ENCODE measurements at regions not wholly inside any gene's neighbourhood (a gene's known extent, or its start where the extent isn't known, plus 50 kb on each side); places are given as distances from the start of the nearest gene placed in this dataset.
A peak's percentile ranks its signal among the peaks of the same experiment; 100 is the strongest.
"Not testable (repeated sequence)": the region's sequence is repeated elsewhere in the genome, so short reads cannot be mapped to it uniquely, and the experiment has no call there.

DNA sequence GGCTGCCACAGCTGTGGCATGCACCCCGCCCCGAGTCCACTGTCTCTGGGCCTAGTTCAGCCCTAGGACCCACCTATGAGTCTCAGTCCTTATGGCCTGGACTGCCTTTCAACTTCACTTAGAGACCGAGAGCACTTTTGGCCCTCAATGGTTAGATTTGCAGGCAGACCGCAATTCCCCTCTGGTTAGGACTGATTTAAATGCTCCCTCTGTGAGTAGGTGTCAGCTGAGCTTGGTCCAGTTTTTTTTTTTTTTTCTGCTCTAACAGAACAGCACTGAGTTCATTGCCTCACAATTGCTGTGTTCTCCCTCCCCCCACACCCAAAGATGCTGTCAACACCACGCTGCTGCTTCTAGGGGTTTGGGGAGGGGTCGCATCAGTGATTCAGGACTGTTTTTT lies 143.2 kb downstream of the BMP15 start:
- Histone ChIP-seq H3K36me3 (no peaks in the 10 kb centered on the region), H3K27me3 (no peaks in the 10 kb centered on the region), H3K4me1 (no peaks in the 10 kb centered on the region), H3K4me3 (no peak overlapping the region), H3K9me3 (replicated peaks) (no peaks in the 10 kb centered on the region), H3K27ac (no peak overlapping the region)
- DNase-seq: no peak

DNA sequence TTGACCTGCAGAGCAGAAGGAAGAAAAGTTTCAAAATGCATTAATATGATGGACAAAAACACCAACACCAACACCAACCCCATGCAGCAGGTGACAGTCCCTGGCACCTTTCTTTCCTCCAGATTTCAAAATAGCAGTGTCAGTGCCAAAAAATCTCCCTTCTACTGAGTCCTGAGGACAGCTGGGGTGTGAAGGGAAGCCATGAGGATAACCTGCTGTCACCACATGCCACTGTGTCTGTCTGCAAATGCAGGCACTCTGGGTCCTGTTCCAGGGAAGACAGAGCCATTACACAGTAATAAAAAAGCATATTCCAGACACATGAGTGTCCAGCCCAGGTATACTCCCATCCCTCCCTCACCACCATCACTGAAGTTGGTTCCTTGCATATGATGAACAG lies 187.5 kb downstream of the BMP15 start:
- Histone ChIP-seq H3K27me3 (no peaks in the 10 kb centered on the region), H3K27ac (no peak overlapping the region), H3K4me3 (no peak overlapping the region), H3K9me3 (replicated peaks) (no peaks in the 10 kb centered on the region), H3K4me1 (no peaks in the 10 kb centered on the region), H3K36me3 (no peaks in the 10 kb centered on the region)
- DNase-seq: no peak

DNA sequence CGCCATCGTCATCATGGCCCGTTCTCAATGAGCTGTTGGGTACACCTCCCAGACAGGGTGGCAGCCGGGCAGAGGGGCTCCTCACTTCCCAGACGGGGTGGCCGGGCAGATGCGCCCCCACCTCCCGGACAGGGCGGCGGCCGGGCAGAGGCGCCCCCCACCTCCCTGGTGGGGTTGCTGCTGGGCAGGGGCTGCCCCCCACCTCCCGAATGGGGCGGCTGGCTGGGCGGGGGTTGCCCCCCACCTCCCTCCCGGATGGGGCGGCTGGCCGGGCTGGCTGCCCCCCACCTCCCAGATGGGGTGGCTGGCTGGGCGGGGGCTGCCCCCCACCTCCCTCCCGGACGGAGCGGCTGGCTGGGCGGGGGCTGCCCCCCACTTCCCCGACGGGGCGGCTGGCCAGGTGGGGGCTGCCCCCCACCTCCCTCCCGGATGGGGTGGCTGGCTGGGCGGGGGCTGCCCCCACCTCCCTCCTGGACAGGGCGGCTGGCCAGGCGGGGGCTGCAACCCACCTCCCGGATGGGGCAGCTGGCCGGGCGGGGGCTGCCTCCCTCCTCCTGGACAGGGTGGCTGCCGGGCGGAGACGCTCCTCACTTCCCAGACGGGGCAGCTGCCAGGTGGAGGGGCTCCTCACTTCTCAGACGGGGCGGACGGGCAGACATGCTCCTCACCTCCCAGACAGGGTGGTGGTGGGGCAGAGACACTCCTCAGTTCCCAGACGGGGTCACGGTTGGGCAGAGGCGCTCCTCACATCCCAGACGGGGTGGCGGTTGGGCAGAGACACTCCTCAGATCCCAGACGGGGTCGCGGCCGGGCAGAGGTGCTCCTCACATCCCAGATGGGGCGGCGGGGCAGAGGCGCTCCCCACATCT lies 208.8 kb downstream of the BMP15 start:
- DNase-seq; H3K36me3 ChIP-seq; H3K4me3 ChIP-seq; H3K4me1 ChIP-seq; H3K27me3 ChIP-seq; H3K27ac ChIP-seq; H3K9me3 ChIP-seq (replicated peaks): not testable (repeated sequence)

DNA sequence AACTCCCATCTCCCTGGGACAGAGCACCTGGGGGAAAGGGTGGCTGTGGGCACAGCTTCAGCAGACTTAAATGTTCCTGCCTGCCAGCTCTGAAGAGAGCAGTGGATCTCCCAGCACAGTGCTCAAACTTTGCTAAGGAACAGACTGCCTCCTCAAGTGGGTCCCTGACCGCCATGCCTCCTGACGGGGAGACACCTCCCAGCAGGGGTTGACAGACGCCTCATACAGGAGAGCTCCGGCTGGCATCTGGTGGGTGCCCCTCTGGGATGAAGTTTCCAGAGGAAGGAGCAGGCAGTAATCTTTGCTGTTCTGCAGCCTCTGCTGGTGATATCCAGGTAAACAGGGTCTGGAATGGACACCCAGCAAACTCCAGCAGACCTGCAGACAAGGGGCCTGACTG lies 206.9 kb upstream of the NUDT10 start:
- DNase-seq; H3K27me3 ChIP-seq; H3K36me3 ChIP-seq; H3K27ac ChIP-seq; H3K9me3 ChIP-seq (replicated peaks); H3K4me1 ChIP-seq; H3K4me3 ChIP-seq: not testable (repeated sequence)

DNA sequence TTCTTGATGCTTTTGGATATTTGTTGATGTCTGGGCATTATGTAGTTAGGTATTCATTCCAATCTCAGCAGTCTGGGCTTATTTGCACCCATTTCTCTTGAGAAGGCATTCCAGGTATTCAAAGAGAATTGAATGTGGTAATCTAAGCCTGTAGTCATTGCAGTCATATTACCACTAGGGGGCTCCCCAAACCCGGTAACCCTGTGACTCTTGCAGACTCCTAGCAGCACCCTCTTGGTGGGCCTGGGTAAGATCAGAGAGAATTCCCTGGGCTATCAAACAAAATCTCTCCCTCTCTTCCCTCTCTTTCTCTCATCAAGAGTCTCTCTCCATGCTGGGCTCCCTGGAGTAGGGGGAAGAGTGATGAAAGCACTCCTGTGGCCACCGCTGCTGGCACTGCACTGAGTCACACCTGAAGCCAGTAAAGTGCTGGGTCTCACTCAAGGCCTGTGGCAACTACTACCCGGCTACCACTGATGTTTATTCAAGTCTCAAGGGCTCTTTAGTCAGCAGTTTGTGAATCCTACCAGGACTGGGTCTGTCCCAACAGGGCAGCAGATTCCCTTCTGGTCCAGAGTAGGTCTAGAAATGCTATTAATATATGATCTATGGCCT lies 187.7 kb upstream of the NUDT10 start:
- H3K27ac ChIP-seq: no peak overlapping the region
- H3K4me3 ChIP-seq: no peak overlapping the region
- H3K27me3 ChIP-seq: no peaks in the 10 kb centered on the region
- DNase-seq: peak; percentile 28 to 62
- no peaks in the 10 kb centered on the region for H3K4me1 ChIP-seq
- H3K36me3 ChIP-seq: no peaks in the 10 kb centered on the region
- H3K9me3 ChIP-seq (replicated peaks): no peaks in the 10 kb centered on the region

DNA sequence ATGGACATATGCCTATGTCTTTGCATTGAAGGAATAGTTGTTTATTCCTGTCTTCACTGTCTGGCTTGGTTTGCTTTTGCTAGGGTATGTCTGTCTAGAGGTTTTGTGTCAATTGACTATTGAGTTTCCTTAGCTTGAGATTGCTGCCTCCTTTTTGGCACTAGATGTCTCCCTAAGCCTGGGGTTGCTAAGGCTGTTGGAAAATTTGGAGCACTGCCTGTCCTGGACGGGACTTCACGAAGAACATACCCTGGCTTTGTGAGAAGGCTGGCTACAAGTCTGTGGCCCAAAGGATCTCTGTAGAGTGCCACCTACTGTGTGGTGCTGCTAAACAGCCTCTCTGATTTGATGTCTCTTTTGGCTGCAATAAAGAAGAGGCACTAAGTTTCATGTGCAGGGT lies 183.8 kb upstream of the NUDT10 start:
- H3K27ac ChIP-seq: no peak overlapping the region
- no peak overlapping the region for H3K4me3 ChIP-seq
- no peaks in the 10 kb centered on the region for H3K4me1 ChIP-seq
- no peaks in the 10 kb centered on the region for H3K27me3 ChIP-seq
- H3K36me3 ChIP-seq: no peaks in the 10 kb centered on the region
- DNase-seq: peak in 1 of 2 experiments; percentile 4
- H3K9me3 ChIP-seq (replicated peaks): no peaks in the 10 kb centered on the region

DNA sequence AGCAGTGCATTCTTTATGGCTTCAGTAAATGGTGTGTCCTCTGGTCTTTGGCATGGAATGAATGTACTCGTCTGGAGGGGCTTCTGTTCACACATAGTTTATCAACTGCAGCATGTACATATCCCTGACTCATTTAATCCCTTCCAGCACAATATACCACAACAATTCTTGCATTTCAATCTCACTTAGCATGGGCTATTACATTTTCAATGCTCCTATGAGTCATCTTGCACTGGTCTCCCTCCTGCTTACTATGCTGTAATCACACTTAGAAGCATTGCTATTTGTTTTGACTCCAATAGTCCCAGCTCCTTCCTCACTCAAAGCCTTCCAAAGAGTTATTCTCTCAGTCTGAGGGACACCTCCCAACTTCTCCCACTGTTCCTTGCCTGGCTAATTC lies 180.9 kb upstream of the NUDT10 start:
- H3K27me3 ChIP-seq: no peaks in the 10 kb centered on the region
- no peaks in the 10 kb centered on the region for H3K9me3 ChIP-seq (replicated peaks)
- H3K36me3 ChIP-seq: no peaks in the 10 kb centered on the region
- no peak overlapping the region for H3K4me3 ChIP-seq
- DNase-seq: no peak
- no peaks in the 10 kb centered on the region for H3K4me1 ChIP-seq
- no peak overlapping the region for H3K27ac ChIP-seq

DNA sequence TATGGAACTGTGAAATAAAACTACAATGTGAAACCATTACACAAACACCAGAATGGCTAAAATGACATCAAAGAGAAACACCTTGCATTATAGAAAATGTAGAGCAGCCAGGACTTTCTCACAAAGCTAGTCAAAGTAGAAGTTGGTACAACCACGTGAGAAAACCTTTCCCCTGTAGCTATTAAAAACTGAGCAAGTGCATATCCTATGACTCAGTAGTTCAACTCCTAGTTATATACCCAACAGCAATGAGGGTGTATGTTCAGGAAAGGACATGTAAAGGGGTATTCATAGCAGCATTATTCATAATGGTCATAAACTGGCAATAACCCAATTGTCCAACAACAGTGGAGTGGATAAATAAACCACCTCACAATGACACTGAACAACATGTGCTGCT lies 177.5 kb upstream of the NUDT10 start:
- no peak overlapping the region for H3K4me3 ChIP-seq
- no peak for DNase-seq
- no peaks in the 10 kb centered on the region for H3K27me3 ChIP-seq
- H3K36me3 ChIP-seq: no peaks in the 10 kb centered on the region
- no peaks in the 10 kb centered on the region for H3K4me1 ChIP-seq
- no peak overlapping the region for H3K27ac ChIP-seq
- H3K9me3 ChIP-seq (replicated peaks): no peaks in the 10 kb centered on the region

DNA sequence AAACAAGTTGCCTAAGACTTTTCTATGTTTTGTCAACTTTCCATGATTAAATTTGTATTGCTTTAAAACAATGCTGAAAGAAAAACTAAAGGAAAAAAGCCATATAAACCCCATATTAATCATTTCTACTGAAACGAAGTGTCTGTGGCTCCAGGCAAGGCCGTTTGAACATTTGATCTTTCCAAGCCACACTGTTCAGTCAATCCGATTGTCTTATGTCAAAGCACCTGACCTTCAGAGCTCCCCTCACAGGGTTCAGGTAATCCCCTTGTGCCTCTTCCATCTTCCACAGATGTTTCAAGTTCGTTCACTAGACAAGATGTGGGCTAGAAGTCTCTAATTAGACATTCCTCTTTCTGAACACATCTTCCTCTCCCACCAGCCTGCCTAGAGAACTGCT lies 177.1 kb upstream of the NUDT10 start:
- no peaks in the 10 kb centered on the region for H3K36me3 ChIP-seq
- H3K27ac ChIP-seq: no peak overlapping the region
- H3K27me3 ChIP-seq: no peaks in the 10 kb centered on the region
- no peak overlapping the region for H3K4me3 ChIP-seq
- no peaks in the 10 kb centered on the region for H3K9me3 ChIP-seq (replicated peaks)
- no peaks in the 10 kb centered on the region for H3K4me1 ChIP-seq
- DNase-seq: no peak

DNA sequence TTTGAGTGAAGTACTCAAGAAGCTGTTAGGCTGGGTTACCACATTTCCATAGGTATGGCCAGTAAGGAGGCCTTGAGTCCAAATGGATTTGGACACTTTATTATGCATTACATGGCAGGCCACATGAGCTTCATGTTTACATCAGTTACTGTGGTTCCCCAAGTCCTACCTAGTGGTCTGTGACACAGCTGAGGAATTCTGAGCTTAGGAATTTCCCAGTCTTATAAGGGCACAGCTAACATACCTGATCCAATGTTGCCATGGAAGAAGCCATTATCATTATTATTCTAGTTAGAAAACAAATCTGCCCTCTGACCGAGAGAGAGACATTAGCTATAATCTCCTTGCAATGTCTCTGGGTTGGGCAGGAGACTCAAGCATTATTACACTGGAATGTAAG lies 174.4 kb upstream of the NUDT10 start:
- no peaks in the 10 kb centered on the region for H3K9me3 ChIP-seq (replicated peaks)
- no peak overlapping the region for H3K4me3 ChIP-seq
- H3K36me3 ChIP-seq: no peaks in the 10 kb centered on the region
- no peak for DNase-seq
- no peaks in the 10 kb centered on the region for H3K4me1 ChIP-seq
- no peaks in the 10 kb centered on the region for H3K27me3 ChIP-seq
- H3K27ac ChIP-seq: no peak overlapping the region

DNA sequence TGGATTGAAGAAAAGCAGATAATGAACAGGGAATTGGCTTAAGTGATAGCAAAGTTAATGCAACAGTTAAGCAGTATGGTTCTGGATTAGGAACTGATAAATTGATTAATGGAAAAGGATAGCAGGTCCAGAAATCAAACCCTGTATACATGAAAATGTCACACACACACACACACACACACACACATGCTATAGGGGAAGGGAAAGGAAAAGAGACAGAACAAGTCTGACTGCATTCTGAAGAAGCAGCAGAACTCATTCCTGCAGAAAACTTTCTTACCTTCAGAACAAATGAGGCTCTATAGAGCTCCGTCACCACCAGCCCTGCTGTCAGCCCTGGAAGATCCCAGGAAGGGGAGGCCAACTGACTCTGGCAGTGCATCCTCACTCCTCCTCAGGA lies 173.2 kb upstream of the NUDT10 start:
- DNase-seq; H3K9me3 ChIP-seq (replicated peaks); H3K27me3 ChIP-seq; H3K36me3 ChIP-seq; H3K4me1 ChIP-seq; H3K4me3 ChIP-seq; H3K27ac ChIP-seq: not testable (repeated sequence)

DNA sequence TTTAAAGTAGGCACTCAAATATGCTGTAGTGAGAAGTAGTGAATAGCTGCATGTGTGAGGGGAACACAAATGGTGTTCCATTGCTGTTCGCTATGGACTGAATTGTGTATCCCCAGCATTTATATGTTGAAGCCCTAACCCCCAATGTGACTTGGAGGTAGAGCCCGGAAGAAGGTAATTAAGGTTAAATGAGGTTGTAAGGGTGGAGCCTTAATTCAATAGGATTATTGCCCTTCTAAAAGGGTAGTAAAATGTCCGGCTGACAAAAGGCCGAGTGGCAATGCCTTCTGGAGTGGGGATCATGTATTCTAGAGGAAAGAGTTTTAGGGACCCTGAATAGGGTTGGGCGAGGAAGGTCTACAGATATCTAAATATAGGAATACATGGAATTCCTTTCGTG lies 168.9 kb upstream of the NUDT10 start:
- no peaks in the 10 kb centered on the region for H3K4me1 ChIP-seq
- no peak overlapping the region for H3K4me3 ChIP-seq
- no peaks in the 10 kb centered on the region for H3K9me3 ChIP-seq (replicated peaks)
- H3K36me3 ChIP-seq: no peaks in the 10 kb centered on the region
- no peak for DNase-seq
- no peaks in the 10 kb centered on the region for H3K27me3 ChIP-seq
- H3K27ac ChIP-seq: no peak overlapping the region

DNA sequence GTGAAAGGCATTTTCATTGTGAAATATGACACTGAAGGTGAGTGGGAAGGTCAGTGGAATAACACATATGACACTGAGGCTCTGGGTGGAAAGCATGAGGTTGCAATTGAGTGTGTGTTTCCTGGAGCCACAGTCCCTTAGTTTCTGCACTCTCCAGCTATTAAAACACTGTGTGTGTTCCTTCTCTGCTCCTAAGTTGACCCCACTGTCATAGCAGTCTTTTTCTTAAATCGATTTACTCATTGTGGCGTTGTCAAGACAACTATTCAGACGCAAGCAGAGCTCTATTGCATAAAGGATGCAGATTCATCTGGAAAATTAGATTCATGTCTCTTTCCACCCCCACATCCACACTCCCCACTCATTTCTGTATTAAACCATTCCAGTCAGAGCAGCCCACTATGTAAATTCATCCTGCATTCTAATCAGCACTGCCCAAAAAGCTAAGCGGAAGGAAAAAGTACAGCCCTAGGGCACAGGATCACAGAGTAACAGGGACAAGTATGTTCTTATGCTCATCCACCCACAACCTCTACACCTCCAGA lies 154.2 kb upstream of the NUDT10 start:
- not testable (repeated sequence) for H3K4me1 ChIP-seq; H3K27ac ChIP-seq; H3K36me3 ChIP-seq; DNase-seq; H3K9me3 ChIP-seq (replicated peaks); H3K4me3 ChIP-seq; H3K27me3 ChIP-seq

DNA sequence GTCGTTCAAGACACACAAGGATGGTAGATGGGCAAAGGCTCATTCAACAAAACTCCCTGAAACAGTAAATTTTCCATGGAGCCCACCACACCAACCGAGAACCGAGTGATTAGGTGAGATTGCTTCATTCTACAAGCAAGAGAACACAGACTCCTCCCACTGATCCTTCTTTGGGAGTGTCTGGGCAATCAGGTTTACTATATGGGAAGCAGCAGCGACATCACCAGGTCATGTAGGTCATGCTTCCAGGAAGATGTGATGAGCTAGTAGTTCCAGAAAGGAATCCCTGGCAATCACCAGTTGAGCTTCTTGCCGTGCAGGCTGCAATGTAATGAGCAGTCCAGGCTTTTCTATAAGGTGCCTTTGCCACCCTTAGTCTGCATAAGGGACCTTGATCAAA lies 152.8 kb upstream of the NUDT10 start:
- H3K4me1 ChIP-seq; H3K36me3 ChIP-seq; H3K27ac ChIP-seq; H3K27me3 ChIP-seq; DNase-seq; H3K4me3 ChIP-seq; H3K9me3 ChIP-seq (replicated peaks): not testable (repeated sequence)

DNA sequence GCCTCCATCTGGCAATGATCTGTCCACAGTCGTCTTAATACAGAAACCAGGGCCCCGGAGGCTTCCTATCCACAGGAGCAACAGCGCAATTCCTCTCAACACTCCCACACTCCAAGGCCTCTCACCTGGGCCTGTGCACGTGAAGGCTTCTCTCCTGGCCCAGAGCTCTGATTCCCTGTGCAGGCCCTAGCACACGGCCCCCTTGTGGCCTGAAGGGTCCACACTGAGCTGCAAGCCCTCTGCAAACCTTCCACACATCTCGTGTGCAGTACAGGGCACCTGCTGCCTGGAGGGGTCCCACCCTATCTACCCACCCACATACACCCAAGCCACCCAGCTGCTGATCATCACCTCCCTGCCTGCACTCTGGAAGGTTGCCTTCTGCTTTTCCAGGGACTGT lies 150.1 kb upstream of the NUDT10 start:
- Histone ChIP-seq H3K4me1 (no peaks in the 10 kb centered on the region), H3K27me3 (no peaks in the 10 kb centered on the region), H3K36me3 (no peaks in the 10 kb centered on the region), H3K9me3 (replicated peaks) (no peaks in the 10 kb centered on the region), H3K27ac (no peak overlapping the region), H3K4me3 (no peak overlapping the region)
- DNase-seq: peak in 1 of 2 experiments; percentile 0

DNA sequence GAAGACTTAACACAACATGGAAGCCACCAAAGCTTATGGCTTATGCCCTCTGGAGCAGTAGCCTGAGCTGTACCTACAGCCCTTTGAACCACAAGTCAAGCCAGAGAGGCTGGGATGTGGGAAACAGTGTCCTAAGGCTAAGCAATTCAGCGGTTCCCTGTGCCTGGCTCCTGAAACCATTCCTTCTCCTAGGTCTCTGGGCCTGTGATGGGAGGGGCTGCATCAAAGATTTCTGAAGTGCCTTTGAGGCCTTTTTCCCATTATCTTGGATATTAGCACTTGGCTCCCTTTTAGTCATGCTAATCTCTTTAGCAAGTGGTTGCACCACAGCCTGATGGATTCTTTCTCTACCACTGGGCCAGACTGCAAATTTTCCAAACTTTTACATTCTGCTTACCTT lies 140.5 kb upstream of the NUDT10 start:
- H3K9me3 ChIP-seq (replicated peaks): no peaks in the 10 kb centered on the region
- H3K4me3 ChIP-seq: no peak overlapping the region
- H3K4me1 ChIP-seq: no peaks in the 10 kb centered on the region
- no peaks in the 10 kb centered on the region for H3K36me3 ChIP-seq
- no peak overlapping the region for H3K27ac ChIP-seq
- DNase-seq: no peak
- H3K27me3 ChIP-seq: no peaks in the 10 kb centered on the region
